Activated CD8-positive, alpha-beta memory T cell treated with anti-CD3 and anti-CD28 coated beads, Interleukin-2, amount 50 U/mL, for 48 hours (primary cell): ENCODE measurements at regions not wholly inside any gene's neighbourhood (a gene's known extent, or its start where the extent isn't known, plus 50 kb on each side); places are given as distances from the start of the nearest gene placed in this dataset.

Source experiments
- DNase-seq: peaks from one replicate; pipeline ENCODE4 v3.0.0-alpha.2; 2020

DNA sequence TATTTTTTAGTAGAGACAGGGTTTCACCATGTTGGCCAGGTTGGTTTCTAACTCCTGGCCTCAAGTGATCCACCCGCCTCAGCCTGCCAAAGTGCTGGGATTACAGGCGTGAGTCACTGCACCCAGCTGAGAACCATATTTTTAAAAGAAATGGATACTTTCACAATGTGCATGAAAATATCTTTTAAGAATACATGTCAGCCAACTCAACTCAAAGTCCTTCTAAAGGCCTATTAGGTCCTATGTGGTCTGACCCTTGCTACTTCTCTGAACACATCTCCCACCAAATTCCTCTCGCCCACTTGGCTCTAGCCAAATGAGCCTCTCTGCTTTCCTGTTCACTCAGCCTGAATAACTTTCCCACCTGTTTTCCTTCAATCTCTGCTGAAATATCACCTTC lies 119.6 kb downstream of the MTX2 start:
- no peak for DNase-seq

DNA sequence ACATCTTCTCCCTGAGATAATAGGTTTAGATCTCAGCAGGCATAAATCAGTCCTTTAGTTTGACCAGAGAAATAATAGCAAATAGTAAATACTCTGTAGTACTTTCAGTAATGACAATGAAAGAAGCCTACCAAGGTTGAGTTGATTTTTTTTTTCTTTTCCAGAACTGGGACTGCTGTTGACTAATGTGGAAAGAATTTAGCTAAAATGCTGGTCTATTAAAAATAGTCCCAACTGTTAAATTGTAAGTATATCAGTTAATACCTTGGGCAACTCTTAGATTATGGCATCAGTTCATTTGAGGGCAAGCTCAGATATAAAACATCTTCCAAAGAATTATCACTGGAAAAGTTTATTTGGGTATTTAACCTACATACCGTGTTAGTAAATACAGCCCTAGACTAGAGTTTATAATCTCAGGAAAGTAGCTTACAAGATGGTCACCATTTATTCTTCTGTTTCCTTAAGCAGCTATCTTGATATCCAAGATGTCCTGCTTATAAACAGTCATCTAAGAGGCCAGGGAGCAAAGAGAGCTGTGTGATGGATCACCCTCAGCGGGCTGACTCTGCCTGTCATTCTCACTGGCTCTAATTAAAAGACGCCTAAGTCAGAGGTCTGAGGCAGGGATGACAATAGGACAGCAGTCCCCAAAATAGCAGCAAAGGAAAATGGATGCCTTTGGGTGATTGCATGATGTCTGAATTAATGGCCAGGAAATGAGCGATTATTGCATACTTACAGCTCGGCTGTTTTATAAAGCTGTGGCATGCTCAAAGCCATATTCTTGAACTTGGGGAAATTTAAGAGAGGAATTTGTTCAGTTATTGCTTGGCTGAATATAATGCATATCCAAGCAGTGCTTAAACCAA lies 121.3 kb downstream of the MTX2 start:
- no peak for DNase-seq

DNA sequence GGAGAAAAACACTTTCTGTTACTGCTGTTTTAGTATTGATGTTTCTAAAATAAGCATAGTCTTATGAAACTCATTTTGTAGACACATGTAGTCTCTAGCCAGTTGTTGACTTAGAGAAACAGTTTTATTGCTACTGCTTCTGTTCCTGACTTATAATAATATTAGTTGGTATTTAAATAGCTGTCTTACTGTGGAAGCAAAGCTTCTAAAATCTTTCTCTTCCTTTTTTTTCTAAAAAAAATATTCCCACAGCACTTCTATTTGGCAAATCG lies 121.8 kb downstream of the MTX2 start:
- no peak for DNase-seq

DNA sequence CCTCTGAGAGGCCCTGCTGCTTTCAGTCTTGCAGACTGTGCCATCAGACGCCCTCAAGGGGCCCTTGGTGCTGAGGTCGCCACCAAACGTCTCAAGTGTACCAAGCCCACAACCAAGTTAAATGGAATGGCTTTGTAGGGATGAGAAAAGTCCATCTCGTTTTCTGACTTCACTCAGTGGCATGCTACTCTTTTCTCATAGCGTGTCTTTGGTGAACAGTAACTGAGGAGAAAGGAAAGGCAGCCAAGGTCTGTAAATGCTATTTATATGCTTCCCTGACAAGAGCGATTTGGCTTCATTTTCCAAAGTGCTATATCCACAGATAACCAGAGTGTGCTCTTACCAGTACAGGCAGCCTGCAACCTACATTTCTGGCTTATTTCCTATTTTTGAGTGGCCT lies 123.0 kb downstream of the MTX2 start:
- DNase-seq, result no peak

DNA sequence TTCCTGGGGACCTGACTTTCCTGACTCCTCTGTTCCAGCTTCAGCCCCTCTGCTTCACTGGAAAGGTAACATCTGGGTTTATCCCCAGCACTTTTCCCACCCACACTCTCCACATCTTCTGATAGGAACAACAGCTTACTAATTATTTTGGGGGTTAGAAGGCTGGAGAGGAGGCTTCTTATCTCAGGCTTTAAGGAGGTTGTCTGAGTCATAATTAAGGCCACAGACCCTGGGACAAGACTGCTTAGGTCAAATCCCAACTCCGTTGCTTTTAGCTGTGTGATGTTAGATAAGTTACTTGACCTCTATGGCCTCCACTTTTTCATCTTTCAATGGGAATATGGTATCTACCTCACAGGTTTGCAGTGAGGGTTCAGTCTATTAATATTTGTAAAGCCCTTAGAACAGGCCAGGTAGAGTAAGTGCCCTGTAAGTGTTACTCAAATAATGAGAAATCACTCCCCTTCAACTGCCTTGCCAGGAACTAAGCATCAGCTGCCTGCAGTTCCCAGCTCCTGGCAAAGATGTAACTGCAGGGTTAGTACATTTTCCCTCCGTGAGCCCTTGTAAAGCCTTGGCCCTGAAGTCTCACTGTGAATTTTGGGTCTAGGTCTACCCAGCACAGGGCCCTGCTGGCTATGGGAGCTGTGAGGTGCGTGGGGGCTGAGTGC lies 123.6 kb downstream of the MTX2 start:
- DNase-seq, result no peak

DNA sequence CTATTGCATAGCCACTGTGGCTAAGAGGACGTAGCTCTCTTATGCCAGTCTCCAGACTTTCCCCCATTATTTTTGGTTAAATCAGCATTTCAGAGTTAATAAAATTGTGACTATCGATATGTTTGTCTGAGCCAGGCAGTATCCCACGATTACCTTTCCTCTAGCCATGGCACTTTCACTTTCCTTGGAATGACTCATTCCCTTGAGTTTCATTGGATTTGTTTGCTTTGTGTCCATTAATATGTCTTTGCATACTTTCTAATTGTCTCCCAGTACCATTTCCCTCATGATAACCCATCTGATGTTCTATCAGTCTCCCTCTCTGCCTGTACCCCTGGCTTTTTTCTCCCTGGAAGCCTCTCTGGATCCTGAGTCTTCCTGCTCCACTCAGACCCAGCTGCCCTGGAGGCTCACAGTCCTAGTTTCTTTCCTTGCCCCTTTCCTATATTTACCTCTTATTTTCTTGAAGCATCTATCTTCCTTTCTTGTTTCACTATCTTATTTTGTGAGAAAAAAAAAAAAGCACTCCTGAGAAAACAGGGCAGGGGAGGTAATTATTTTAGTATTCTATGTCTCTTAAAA lies 126.1 kb downstream of the MTX2 start:
- DNase-seq, result no peak

DNA sequence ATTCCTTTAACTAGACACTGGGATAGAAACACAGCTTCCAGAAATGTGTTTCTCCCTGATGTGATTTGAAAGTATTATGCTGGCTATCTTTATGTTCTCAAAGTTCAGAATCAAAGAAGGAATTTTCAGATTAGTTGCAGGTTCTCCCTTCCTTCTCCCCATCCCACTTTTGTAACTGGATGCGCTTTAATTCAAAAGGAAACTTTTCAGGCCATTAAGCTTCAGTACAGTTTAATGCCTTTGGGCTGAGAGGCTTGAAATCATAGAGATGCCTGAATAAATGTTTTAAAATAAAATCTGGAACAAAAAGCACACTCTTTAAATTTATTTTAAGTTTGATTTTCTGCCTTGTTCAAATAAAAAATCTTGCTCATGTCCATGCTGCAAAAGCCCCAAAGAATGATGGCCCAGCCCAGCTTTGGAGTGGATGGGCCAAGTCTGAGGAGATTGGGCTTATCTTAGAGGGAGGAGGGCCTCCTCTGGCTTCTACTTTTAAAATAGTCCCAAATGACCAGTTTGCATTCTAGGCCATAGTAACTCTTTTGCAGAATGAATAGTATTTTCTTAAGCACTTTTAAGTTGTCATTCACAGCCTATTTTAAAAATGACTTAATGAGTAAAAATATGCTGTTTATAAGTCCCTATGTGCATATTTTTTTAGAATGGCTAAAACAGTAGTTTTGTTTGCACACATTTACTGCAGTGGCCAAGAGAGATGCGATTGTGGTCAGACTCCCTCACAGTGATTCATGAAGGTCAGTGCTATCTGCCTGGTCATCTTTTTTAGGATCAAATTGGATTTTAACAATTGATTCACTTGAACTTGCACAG lies 129.2 kb downstream of the MTX2 start:
- DNase-seq, result no peak

DNA sequence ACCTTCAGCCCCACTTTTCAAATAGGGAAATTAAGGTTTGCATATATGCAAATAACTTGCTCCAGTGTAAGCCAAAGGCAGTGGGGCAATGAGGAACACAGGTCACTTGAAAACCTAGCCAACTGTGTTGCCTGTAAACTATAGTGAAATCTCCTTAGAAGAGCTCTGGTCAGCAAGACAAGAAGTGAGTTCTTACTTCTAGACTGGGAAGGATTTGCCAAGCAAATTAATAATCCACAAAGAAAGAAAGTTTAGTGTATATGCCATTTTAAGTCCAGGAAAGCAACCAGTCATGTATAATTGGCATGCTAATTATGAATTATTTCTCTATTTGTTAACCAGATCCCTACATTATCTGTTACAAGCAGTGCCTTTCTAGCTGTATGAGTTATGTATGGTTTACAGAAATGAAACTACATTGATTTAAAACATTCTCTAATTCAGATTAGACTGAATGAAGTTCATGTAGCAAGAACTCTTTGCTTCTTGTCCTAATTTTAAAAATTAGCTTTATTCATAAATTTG lies 129.9 kb downstream of the MTX2 start:
- no peak for DNase-seq

DNA sequence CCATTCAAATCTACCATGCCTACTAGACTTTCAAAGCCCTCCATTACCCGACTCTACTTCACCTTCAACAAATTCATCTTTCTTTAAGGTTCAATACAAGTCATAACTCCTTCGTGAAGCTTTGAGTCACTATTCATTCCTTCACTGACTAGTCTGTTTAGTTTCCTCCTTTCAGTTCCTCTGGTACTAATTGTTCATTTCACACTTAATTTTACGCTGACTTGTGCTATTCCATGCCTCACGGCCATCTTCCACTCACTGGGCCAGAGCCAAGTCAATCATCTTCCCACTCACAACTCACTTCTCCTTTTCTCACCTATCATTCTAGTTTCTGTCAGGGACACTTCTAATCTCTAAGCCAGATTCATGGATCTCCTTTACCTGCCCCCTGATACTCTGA lies 136.2 kb downstream of the MTX2 start:
- no peak for DNase-seq

DNA sequence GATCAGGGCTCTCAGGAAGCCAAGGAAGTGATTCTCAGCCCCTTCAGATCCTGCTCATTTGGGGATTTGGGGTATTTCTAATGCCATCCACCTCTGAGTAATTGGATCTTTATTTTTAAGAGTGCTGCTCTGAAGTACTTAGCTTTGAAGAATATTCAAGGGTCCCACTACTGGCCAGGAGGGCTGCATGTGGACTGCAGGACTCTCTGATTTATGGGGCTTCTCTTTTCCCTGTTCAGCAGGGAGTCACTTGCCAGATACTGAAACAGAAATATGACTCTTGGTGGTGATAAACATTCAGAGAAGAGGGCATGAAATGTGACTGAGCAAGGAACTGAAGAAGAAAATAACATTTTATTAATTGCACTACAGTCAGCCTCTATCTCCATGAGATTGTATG lies 138.5 kb downstream of the MTX2 start:
- DNase-seq, result no peak

DNA sequence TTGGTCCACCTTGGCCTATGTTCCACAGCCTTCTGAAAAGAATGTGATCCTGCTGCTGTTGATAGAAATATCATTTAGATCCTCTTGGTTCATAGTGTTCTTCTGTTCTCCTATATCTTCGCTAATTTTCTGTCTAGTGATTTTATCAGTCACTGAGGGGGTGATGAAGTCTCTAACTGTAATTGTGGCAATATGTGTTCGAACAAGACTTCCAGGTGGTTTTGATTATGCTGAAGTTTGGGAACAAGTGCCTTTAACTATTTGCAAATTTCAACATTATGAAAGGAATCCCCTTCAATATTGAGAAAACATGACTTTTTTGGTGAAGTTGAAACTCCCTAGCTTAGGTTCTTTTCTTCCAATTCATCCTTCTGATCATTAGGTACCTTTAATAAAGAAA lies 140.4 kb downstream of the MTX2 start:
- no peak for DNase-seq

DNA sequence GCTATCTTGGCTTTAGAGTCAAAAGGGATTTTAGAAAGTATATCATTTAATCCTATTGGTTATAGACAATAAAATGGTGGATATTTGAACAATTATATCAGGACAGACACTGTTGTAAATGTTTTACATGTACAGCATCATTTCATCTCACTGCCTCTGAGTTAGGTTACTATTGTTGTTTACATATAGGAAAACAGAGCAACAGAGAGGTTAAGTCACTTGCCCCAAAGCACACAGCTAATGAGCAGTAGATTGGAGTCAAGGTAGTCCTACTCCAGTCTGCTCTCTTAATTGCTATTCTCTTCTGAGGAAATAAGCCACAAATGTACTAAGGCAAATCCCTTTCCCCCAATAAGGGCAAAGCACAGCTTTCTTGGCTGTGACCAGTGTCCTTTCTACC lies 142.9 kb downstream of the MTX2 start:
- no peak for DNase-seq

DNA sequence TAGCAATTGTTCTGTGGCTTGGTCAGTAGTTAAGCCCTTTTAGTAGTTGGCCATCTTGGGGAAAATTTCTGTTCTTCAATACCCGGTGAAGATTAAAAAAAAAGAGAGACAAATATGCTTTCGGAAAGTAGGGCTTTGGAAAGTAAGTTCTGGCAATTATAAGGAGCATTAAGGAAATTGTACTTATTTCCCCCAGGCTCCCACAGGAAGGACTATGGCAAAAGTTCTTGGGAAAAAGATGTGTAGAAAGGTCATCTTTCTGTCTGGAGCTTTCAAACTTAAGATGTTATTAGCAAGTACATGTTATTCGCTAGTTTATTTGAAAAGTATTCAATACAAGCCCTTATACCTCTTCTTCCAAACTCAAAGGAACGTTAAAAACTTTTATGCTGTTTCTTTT lies 144.5 kb downstream of the MTX2 start:
- DNase-seq, result no peak

DNA sequence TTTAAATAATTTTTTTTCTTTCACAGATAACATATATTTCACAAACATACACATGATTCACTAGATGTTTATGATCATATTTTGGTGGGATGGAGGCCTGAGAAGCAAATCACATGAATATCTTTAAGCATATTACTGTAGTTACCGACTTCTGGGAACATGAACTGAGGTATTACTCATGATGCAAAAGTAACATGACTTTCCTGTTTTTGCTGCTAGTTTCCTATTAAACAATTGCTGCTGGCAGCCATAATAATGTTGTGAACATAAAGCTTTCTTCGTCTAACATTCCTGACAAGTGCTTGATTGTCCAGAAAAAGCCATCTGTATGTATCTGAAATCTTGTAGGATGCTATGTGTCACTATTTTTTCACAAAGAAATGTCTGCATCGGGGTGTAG lies 145.4 kb downstream of the MTX2 start:
- DNase-seq, result no peak

DNA sequence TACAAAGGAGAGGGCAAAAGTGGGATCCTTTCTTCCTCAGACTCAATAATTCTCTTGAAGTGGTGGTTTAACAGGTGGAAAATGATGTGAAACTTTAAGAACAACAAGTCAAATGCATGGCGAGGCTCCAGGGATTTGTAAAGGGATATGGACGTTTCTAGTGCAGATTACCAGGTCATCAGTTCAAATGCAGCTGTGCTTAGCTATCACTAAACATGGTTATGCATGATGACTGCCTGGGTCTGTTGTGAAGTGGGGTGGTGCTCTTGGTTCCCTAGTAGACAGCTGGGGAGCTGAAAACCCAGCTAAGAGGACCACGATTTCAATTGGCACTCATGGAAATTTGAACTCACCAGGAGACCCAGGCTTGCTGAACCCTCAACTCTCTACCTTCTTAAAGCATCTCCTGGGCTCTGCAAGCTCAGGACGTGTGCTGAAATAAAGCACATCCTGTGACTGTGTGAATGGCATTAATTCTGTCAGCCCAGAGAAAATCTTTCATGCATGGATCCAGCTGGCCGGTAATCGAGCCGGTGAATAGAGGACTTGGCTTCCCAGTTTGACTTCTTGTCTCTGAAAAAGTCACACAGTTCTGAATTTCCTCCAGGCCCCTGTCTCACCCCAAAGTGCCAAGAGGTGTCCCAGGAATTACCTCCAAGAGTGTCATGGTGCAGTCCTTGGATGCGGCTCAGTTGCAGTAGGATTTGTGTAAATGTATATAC lies 146.1 kb downstream of the MTX2 start:
- no peak for DNase-seq

DNA sequence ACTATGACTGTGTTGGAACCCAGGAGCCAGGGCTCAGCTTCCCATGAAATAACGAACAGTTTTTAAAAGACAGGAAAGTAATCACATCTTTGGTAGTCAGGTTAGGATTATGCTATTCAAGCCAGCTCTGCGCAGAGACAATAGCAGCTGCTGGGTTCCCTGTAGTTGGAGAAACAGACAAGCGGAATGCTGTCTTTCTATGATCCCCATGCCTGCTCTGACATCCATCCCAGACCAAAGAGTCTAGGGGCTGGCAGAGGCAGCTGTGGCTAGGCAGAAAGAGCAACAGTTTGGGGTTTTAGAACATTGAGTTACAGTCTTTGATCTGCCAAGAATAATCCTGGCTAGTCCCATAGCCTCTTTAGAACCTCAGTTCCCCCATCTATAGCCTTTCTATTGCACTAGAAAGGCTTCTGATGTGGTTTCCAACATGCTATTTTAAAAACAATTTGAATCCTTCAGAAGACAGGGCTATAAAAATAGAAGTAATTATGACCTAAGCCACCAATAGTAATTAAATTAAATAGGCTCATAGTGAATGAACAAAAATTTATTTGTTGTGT lies 146.8 kb downstream of the MTX2 start:
- no peak for DNase-seq

DNA sequence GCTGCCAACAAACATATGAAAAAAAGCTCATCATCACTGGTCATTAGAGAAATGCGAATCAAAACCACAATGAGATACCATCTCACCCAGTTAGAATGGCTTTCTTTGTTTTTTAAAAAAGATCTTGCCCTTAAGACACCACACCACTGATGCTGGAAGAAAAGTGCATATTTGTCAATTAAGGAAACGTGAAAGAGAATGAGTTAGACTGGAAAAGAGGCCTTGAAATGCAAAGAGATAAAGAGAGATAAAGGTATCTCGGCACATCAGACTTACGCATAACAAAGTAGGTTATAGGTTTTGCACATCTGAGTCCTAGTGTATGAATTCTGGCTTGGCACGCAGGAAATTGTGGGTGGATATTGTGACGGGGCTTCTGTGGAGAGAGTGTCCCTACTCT lies 149.5 kb downstream of the MTX2 start:
- DNase-seq, result no peak

DNA sequence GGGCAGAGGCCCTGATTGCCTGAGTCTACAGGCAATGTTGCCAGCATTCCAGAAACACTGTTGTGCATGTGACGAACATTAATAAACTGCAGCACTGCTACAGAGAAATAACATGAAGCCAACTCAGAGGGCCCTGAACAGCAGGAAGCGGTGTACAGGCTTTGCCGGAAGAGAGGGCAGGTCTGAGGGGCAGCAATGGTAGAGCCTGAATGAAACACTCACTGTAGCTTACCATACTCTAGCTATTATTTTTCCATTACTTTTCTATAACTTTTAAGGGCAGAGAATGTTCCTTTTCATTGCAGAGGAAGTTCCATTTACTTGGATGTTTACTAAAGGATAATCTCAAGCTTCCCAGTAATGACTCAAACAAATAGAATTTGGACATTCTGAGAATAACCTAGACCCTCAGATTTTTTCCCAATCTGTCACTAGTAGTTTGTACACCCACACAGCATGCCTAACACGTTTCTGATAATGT lies 150.4 kb downstream of the MTX2 start:
- DNase-seq, result no peak

DNA sequence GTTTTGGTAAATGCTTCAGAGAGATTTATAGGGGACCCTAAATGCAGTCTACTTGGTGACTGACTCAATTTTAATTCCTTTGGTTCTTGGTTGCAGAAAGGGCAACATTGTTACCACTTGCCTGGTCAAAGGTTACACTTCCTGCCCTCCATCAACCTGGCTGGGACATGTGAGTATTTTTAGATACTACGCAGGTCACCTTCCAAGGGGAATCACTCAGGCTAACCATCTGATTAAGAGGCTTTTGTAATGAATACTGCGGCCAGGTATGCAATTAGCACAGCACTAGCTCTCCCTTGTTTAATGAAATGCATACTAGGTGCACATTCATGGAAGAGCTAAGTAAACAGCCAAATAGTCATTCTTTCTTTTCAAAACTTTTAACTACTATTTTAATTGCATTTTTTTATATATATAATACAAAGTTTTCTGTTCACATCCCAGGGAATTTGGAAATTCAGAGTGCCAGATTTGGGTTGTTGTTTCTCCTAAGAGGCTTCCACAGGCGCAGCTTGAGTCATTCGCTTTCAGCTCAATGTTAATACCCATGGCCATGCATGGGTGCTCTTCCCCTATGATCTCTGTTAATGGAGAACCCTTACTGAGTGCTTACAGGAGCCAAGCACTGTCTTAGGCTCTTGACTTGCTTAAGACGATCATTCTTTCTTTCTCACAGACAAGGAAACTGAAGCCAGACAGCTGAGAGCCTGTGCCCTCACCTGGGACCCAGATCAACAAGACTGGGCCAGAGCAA lies 152.2 kb downstream of the MTX2 start:
- no peak for DNase-seq

DNA sequence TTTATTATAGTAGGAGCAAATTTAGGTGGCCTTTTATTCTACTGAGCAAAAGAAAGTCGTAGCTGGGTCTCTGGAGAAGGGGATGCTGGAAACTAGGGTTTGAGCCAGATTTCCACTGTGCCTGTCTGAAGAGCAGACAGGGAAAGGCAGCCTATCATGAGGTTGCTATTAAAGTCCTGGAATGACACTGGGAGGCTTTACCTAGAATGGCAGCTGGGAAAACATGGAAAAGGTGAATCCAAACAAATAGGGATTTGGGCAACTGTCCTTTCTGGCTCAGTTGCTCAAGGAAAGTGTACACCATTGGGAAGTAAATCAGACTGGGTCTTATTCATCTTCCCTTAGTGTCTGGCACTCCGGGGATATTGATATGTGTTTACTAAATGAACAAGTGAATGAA lies 154.6 kb downstream of the MTX2 start:
- DNase-seq, result no peak

DNA sequence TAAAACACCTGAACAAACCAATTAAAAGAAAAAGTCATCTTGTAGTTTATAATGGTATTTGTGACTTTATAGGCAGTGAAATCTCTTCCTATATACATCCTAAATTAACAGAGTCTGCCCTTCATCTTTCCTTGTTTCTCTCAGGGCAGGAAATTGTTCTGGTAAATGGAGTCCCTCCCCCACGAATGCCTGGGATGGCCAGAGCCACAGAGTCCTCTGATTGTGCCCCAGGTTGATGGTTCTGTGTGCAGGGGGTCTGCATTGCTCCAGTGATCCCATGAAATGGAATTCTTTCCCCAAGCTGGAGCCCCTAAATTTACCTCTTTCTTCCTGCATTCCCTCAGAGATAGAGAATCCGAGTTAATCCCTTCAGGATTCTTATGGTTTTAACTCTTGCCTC lies 155.5 kb downstream of the MTX2 start:
- no peak for DNase-seq
